Mesenchymal stem cell (in vitro differentiated cells and primary cell): ENCODE measurements at regions not wholly inside any gene's neighbourhood (a gene's known extent, or its start where the extent isn't known, plus 50 kb on each side); places are given as distances from the start of the nearest gene placed in this dataset.

Source experiments
- DNase-seq: peaks from one replicate; pipeline ENCODE4 v3.0.0-alpha.2; 2013
- H2AFZ ChIP-seq: one replicate; pipeline ENCODE4 v1.6.1; 2013; ENCODE audit warnings: low read depth, mild to moderate bottlenecking, control low read depth, inconsistent platforms, low read length, moderate library complexity
- H2AK5ac ChIP-seq: 2 replicates; pipeline ENCODE4 v1.6.1; 2013; ENCODE audit warnings: low read length, moderate library complexity, mild to moderate bottlenecking, inconsistent platforms; ENCODE audit not compliant: severe bottlenecking
- H2BK120ac ChIP-seq: one replicate; pipeline ENCODE4 v1.6.1; 2013; ENCODE audit warnings: low read depth, mild to moderate bottlenecking, inconsistent platforms, low read length, moderate library complexity
- H2BK12ac ChIP-seq, 2 experiments: one replicate each; pipeline ENCODE4 v1.6.1; 2013; ENCODE audit warnings: inconsistent platforms in 2 of 2, low read length in 2 of 2, mild to moderate bottlenecking in 2 of 2, moderate library complexity in 2 of 2, control low read depth in 1 of 2
- H2BK15ac ChIP-seq: one replicate; pipeline ENCODE4 v1.6.1; 2013; ENCODE audit warnings: mild to moderate bottlenecking, low read depth, inconsistent platforms; ENCODE audit not compliant: poor library complexity, severe bottlenecking
- H2BK5ac ChIP-seq: 2 replicates; pipeline ENCODE4 v1.6.1; 2013; ENCODE audit warnings: low read depth, mild to moderate bottlenecking, low read length, control low read depth, inconsistent platforms; ENCODE audit not compliant: poor library complexity, severe bottlenecking
- H3K14ac ChIP-seq, 2 experiments: one replicate each; pipeline ENCODE4 v1.6.1; 2013; ENCODE audit warnings: inconsistent platforms in 2 of 2, low read length in 2 of 2, control low read depth in 1 of 2, mild to moderate bottlenecking in 1 of 2, moderate library complexity in 1 of 2
- H3K18ac ChIP-seq, 2 experiments: one replicate each; pipeline ENCODE4 v1.6.1; 2013; ENCODE audit warnings: inconsistent platforms in 2 of 2, low read length in 2 of 2, control low read depth in 1 of 2, low read depth in 1 of 2, mild to moderate bottlenecking in 1 of 2
- H3K23ac ChIP-seq, 2 experiments: one replicate each; pipeline ENCODE4 v1.6.1; 2013; ENCODE audit warnings: inconsistent platforms in 2 of 2, low read length in 2 of 2, mild to moderate bottlenecking in 2 of 2, moderate library complexity in 2 of 2, control low read depth in 1 of 2
- H3K27ac ChIP-seq: 2 replicates; pipeline ENCODE4 v1.5.1; 2013; ENCODE audit warnings: mild to moderate bottlenecking, moderate library complexity, low read length, control low read depth, inconsistent platforms; ENCODE audit not compliant: poor library complexity, severe bottlenecking
- H3K27me3 ChIP-seq, 2 experiments: 2 replicates each; pipeline versions ENCODE4 v1.6.1 to v1.7.0; 2013; ENCODE audit warnings: low read length in 2 of 2, mild to moderate bottlenecking in 2 of 2, moderate library complexity in 2 of 2, control low read depth in 1 of 2, inconsistent platforms in 1 of 2; ENCODE audit not compliant: control insufficient read depth in 1 of 2, insufficient read depth in 1 of 2
- H3K36me3 ChIP-seq, 2 experiments: 2 replicates each; pipeline versions ENCODE4 v1.6.1 to v1.7.0; 2013; ENCODE audit warnings: low read length in 2 of 2, control low read depth in 1 of 2, inconsistent platforms in 1 of 2, low read depth in 1 of 2, mild to moderate bottlenecking in 1 of 2; ENCODE audit not compliant: insufficient read depth in 2 of 2, control insufficient read depth in 1 of 2
- H3K4ac ChIP-seq, 2 experiments: one replicate each; pipeline ENCODE4 v1.6.1; 2013; ENCODE audit warnings: inconsistent platforms in 2 of 2, low read length in 2 of 2, mild to moderate bottlenecking in 2 of 2, moderate library complexity in 2 of 2, control low read depth in 1 of 2, low read depth in 1 of 2
- H3K4me1 ChIP-seq: 2 replicates; pipeline ENCODE4 v1.6.1; 2013; ENCODE audit warnings: low read depth, low read length, control low read depth; ENCODE audit not compliant: control insufficient read depth, insufficient read depth
- H3K4me2 ChIP-seq: 2 replicates; pipeline ENCODE4 v1.6.1; 2013; ENCODE audit warnings: low read length, mild to moderate bottlenecking, inconsistent platforms; ENCODE audit not compliant: poor library complexity, severe bottlenecking
- H3K4me3 ChIP-seq, 2 experiments: 2 replicates each; pipeline versions ENCODE4 v1.5.1 to v1.7.0; 2013; ENCODE audit warnings: low read length in 2 of 2, mild to moderate bottlenecking in 2 of 2, control low read depth in 1 of 2, low read depth in 1 of 2; ENCODE audit not compliant: insufficient read depth in 1 of 2
- H3K79me1 ChIP-seq: replicated peaks from 2 replicates; pipeline ENCODE4 v1.6.1; 2013; ENCODE audit warnings: mild to moderate bottlenecking, control low read depth, low read length, inconsistent platforms; ENCODE audit not compliant: poor library complexity, severe bottlenecking
- H3K9ac ChIP-seq: 2 replicates; pipeline ENCODE4 v1.7.0; 2013; ENCODE audit warnings: mild to moderate bottlenecking, low read length, moderate library complexity
- H3K9me3 ChIP-seq: 2 replicates; pipeline ENCODE4 v1.7.0; 2013; ENCODE audit warnings: mild to moderate bottlenecking, low read length; ENCODE audit not compliant: control insufficient read depth
- H4K8ac ChIP-seq: one replicate; pipeline ENCODE4 v1.6.1; 2013; ENCODE audit warnings: inconsistent platforms, mild to moderate bottlenecking, low read length, moderate library complexity
- H4K91ac ChIP-seq: one replicate; pipeline ENCODE4 v1.6.1; 2013; ENCODE audit warnings: mild to moderate bottlenecking, low read length, inconsistent platforms
- WGBS: methylation state at CpG from one replicate; pipeline ENCODE4 v1.1.7; 2013; ENCODE audit warnings: mixed read lengths; 5-methylcytosine and 5-hydroxymethylcytosine counted together

GRCh38 chr1:5525597-5526384 is 466.4 kb downstream of the NPHP4 start:
- Histone ChIP-seq H3K4ac (no peak overlapping the region), H3K18ac (no peak overlapping the region), H3K23ac (no peak overlapping the region), H2BK12ac (no peak overlapping the region), H3K14ac (no peak overlapping the region), H3K4me1 (no peaks in the 10 kb centered on the region), H3K79me1 (no peaks in the 10 kb centered on the region), H3K4me3 (no peak overlapping the region), H3K27me3 (no peaks in the 10 kb centered on the region), H3K36me3 (no peaks in the 10 kb centered on the region), H2BK5ac (no peak overlapping the region), H3K4me2 (no peak overlapping the region), H3K9ac (no peak overlapping the region), H2BK120ac (no peak overlapping the region), H3K27ac (no peak overlapping the region), H2AK5ac (no peak overlapping the region), H4K8ac (no peak overlapping the region), H4K91ac (no peak overlapping the region), H3K9me3 (peaks cover 6% of the 10 kb centered on the region), H2BK15ac (no peak overlapping the region), H2AFZ (no peak overlapping the region)
- DNase-seq = no peak
- WGBS = 91% methylated on average over 27 of the region's 27 CpGs

GRCh38 chr1:5522531-5523145 is 469.6 kb downstream of the NPHP4 start:
- no peak overlapping the region for H3K14ac ChIP-seq
- H2AFZ ChIP-seq = no peak overlapping the region
- H3K9ac ChIP-seq = no peak overlapping the region
- no peaks in the 10 kb centered on the region for H3K79me1 ChIP-seq
- H2AK5ac ChIP-seq = no peak overlapping the region
- H3K9me3 ChIP-seq = peaks cover 4% of the 10 kb centered on the region
- H3K27ac ChIP-seq = no peak overlapping the region
- H2BK15ac ChIP-seq = no peak overlapping the region
- no peak overlapping the region for H3K4ac ChIP-seq
- H3K27me3 ChIP-seq = no peaks in the 10 kb centered on the region
- H3K18ac ChIP-seq = no peak overlapping the region
- H3K23ac ChIP-seq = no peak overlapping the region
- DNase-seq = no peak
- no peak overlapping the region for H2BK120ac ChIP-seq
- 67% methylated on average over 14 of the region's 14 CpGs for WGBS
- H4K91ac ChIP-seq = no peak overlapping the region
- H2BK5ac ChIP-seq = no peak overlapping the region
- no peak overlapping the region for H4K8ac ChIP-seq
- H3K4me2 ChIP-seq = no peak overlapping the region
- H2BK12ac ChIP-seq = no peak overlapping the region
- H3K4me3 ChIP-seq = no peak overlapping the region
- H3K36me3 ChIP-seq = no peaks in the 10 kb centered on the region
- no peaks in the 10 kb centered on the region for H3K4me1 ChIP-seq

GRCh38 chr1:5519366-5520135 is 472.7 kb downstream of the NPHP4 start:
- no peak overlapping the region for H3K4me3 ChIP-seq
- H2BK15ac ChIP-seq = no peak overlapping the region
- H4K8ac ChIP-seq = no peak overlapping the region
- no peak overlapping the region for H2AFZ ChIP-seq
- no peaks in the 10 kb centered on the region for H3K4me1 ChIP-seq
- H3K9me3 ChIP-seq = peaks cover 4% of the 10 kb centered on the region
- no peak overlapping the region for H3K4ac ChIP-seq
- H2BK5ac ChIP-seq = no peak overlapping the region
- no peak overlapping the region for H2AK5ac ChIP-seq
- no peak overlapping the region for H3K23ac ChIP-seq
- no peak overlapping the region for H3K14ac ChIP-seq
- H3K79me1 ChIP-seq = no peaks in the 10 kb centered on the region
- H3K18ac ChIP-seq = no peak overlapping the region
- no peak overlapping the region for H3K27ac ChIP-seq
- H3K27me3 ChIP-seq = no peaks in the 10 kb centered on the region
- no peak overlapping the region for H2BK120ac ChIP-seq
- no peak overlapping the region for H2BK12ac ChIP-seq
- DNase-seq = no peak
- no peak overlapping the region for H3K9ac ChIP-seq
- H3K4me2 ChIP-seq = no peak overlapping the region
- no peak overlapping the region for H4K91ac ChIP-seq
- H3K36me3 ChIP-seq = no peaks in the 10 kb centered on the region
- WGBS = 48% methylated on average over 10 of the region's 10 CpGs

GRCh38 chr1:5516756-5517155 is 475.5 kb downstream of the NPHP4 start:
- no peak for DNase-seq
- Histone ChIP-seq H3K18ac (no peak overlapping the region), H2AK5ac (no peak overlapping the region), H3K36me3 (no peaks in the 10 kb centered on the region), H3K27me3 (peaks cover 4 to 10% of the 10 kb centered on the region in 2 experiments), H2AFZ (no peak overlapping the region), H3K4me1 (peaks cover 1% of the 10 kb centered on the region), H3K9ac (no peak overlapping the region), H3K79me1 (no peaks in the 10 kb centered on the region), H3K9me3 (no peaks in the 10 kb centered on the region), H3K4me2 (no peak overlapping the region), H3K23ac (no peak overlapping the region), H3K27ac (no peak overlapping the region), H2BK5ac (no peak overlapping the region), H4K91ac (no peak overlapping the region), H2BK120ac (no peak overlapping the region), H2BK12ac (no peak overlapping the region), H4K8ac (no peak overlapping the region), H2BK15ac (no peak overlapping the region), H3K4me3 (no peak overlapping the region), H3K4ac (no peak overlapping the region), H3K14ac (no peak overlapping the region)
- 79% methylated on average over 10 of the region's 10 CpGs for WGBS
